H1 (cell line): ENCODE measurements at regions not wholly inside any gene's neighbourhood (a gene's known extent, or its start where the extent isn't known, plus 50 kb on each side); places are given as distances from the start of the nearest gene placed in this dataset.

Experiments
- BRCA1 ChIP-seq: IDR thresholded peaks from 2 replicates; pipeline ENCODE4 v1.6.1; 2012; ENCODE audit warnings: low read depth, low read length, improper control_type of control experiment
- CTCF ChIP-seq, 3 experiments: IDR thresholded peaks; 1 replicate in 2 of 3; 2 replicates in 1 of 3; pipeline versions ENCODE4 v1.5.1 to v1.6.1; 2011; ENCODE audit warnings: low read length in 3 of 3, mild to moderate bottlenecking in 3 of 3, inconsistent platforms in 2 of 3, low read depth in 1 of 3, moderate library complexity in 1 of 3; ENCODE audit not compliant: insufficient read depth in 1 of 3; ENCODE audit errors: control extremely low read depth in 1 of 3
- KDM1A ChIP-seq: fragments of 200-600, 300-600 bp; sonication (generic); IDR thresholded peaks from 2 replicates; pipeline ENCODE4 v1.7.1; 2016; ENCODE audit warnings: mild to moderate bottlenecking, low read length, borderline replicate concordance
- MAFK ChIP-seq: IDR thresholded peaks from 2 replicates; pipeline ENCODE4 v1.6.1; 2012; ENCODE audit warnings: low read depth, mild to moderate bottlenecking, improper control_type of control experiment, low read length
- POLR2AphosphoS5 ChIP-seq: IDR thresholded peaks from 2 replicates; pipeline ENCODE4 v1.6.1; 2011; ENCODE audit warnings: low read depth, low read length
- SAP30 ChIP-seq: fragments of 300-600 bp; sonication (generic); IDR thresholded peaks from 2 replicates; pipeline ENCODE4 v1.7.1; 2012; ENCODE audit warnings: low read length, moderate library complexity, mild to moderate bottlenecking, inconsistent platforms; ENCODE audit not compliant: insufficient read depth, insufficient replicate concordance
- SIN3A ChIP-seq, 2 experiments: IDR thresholded peaks in 1 of 2; conservative IDR thresholded peaks in 1 of 2; 2 replicates each; pipeline ENCODE4 v1.6.1; 2011 to 2012; ENCODE audit warnings: low read length in 2 of 2, improper control_type of control experiment in 1 of 2, low read depth in 1 of 2, mild to moderate bottlenecking in 1 of 2
- TAF1 ChIP-seq: IDR thresholded peaks from 2 replicates; pipeline ENCODE4 v1.6.1; 2011; ENCODE audit warnings: mild to moderate bottlenecking, low read depth, low read length
- ZNF274 ChIP-seq: IDR thresholded peaks from 2 replicates; pipeline ENCODE4 v1.7.0; 2012; ENCODE audit warnings: low read length, borderline replicate concordance; ENCODE audit errors: extremely low read depth

- TF ChIP-seq POLR2AphosphoS5 = no peak
- no peak for TF ChIP-seq CTCF (IDR thresholded peaks at IDR 0.05; ENCODE audit: control extremely low read depth in 1 of 3, insufficient read depth in 1 of 3, low read depth in 1 of 3, low read length in 3 of 3)
- TF ChIP-seq TAF1 = no peak
- no peak for TF ChIP-seq ZNF274
- TF ChIP-seq BRCA1 = no peak
- TF ChIP-seq SIN3A (conservative IDR thresholded peaks at IDR 0.05 in 1 of 2, IDR thresholded peaks at IDR 0.05 in 1 of 2; ENCODE audit: low read depth in 1 of 2, low read length in 2 of 2) = no peak
- TF ChIP-seq KDM1A = no peak
- no peak for TF ChIP-seq MAFK
- TF ChIP-seq SAP30 = no peak
Measured at GRCh38 chr1:91604632-91605031, 104.0 kb downstream of the CDC7 start.
